K562 (cell line): ENCODE measurements at regions not wholly inside any gene's neighbourhood (a gene's known extent, or its start where the extent isn't known, plus 50 kb on each side); places are given as distances from the start of the nearest gene placed in this dataset.

ENCODE experiments used
- BRD9 ChIP-seq: fragments of 450-650 bp; IDR thresholded peaks from 2 replicates; pipeline ENCODE4 v1.6.1; 2018; ENCODE audit warnings: low read depth; ENCODE audit not compliant: partially characterized antibody
- CBX1 ChIP-seq: sonication (generic); IDR thresholded peaks from 2 replicates; pipeline ENCODE4 v1.6.1; 2016; ENCODE audit warnings: antibody characterized with exemption, low read depth, mild to moderate bottlenecking
- CHD1 ChIP-seq: fragments of 200-600 bp; sonication (generic); IDR thresholded peaks from one replicate; pipeline ENCODE4 v1.6.1; 2012; ENCODE audit warnings: mild to moderate bottlenecking, moderate library complexity, low read length, inconsistent platforms
- COPS2 ChIP-seq: fragments of 450-650 bp; conservative IDR thresholded peaks from 2 replicates; pipeline ENCODE4 v1.6.1; 2016; ENCODE audit warnings: mild to moderate bottlenecking, moderate library complexity
- DACH1 ChIP-seq: fragments of 450-650 bp; IDR thresholded peaks from 2 replicates; pipeline ENCODE4 v1.6.1; 2018; ENCODE audit not compliant: partially characterized antibody
- KDM1A ChIP-seq, 2 experiments: fragments of 450-650 bp; IDR thresholded peaks; 2 replicates each; pipeline ENCODE4 v1.6.1; 2016; ENCODE audit warnings: mild to moderate bottlenecking in 2 of 2
- MEIS2 ChIP-seq: fragments of 450-650 bp; IDR thresholded peaks from 2 replicates; pipeline ENCODE4 v1.6.1; 2014; ENCODE audit warnings: mild to moderate bottlenecking; ENCODE audit not compliant: partially characterized antibody
- NFE2L1 ChIP-seq: fragments of 450-650 bp; IDR thresholded peaks from 2 replicates; pipeline ENCODE4 v1.6.1; 2016; ENCODE audit warnings: missing genetic modification characterization, low read depth, mild to moderate bottlenecking, missing compliant biosample characterization, moderate library complexity, borderline replicate concordance
- NFIX ChIP-seq: fragments of 250-450 bp; sonication (Bioruptor Pico); IDR thresholded peaks from 2 replicates; pipeline ENCODE4 v1.4.0; 2020; ENCODE audit warnings: low read depth, mild to moderate bottlenecking, moderate library complexity
- NFRKB ChIP-seq: fragments of 450-650 bp; IDR thresholded peaks from 2 replicates; pipeline ENCODE4 v1.6.1; 2016; ENCODE audit warnings: low read depth
- STAT5A ChIP-seq: IDR thresholded peaks from 2 replicates; pipeline ENCODE4 v1.6.1; 2012; ENCODE audit warnings: low read length, inconsistent platforms, borderline replicate concordance
- ZBTB11 ChIP-seq, 3 experiments: fragments of 200-800 bp in 1 of 3; fragments of 250-450 bp in 1 of 3; fragments of 450-650 bp in 1 of 3; sonication (Bioruptor Pico) in 1 of 3; sonication (Bioruptor generic) in 1 of 3; formaldehyde crosslinking in 1 of 3; IDR thresholded peaks; 2 replicates each; pipeline versions ENCODE4 v1.6.1 to v1.8.0; 2016 to 2022; ENCODE audit warnings: mild to moderate bottlenecking in 2 of 3, missing genetic modification characterization in 2 of 3, missing compliant biosample characterization in 1 of 3, moderate library complexity in 1 of 3
- ZKSCAN8 ChIP-seq: fragments of 200-800 bp; sonication (Bioruptor generic); IDR thresholded peaks from 2 replicates; pipeline ENCODE4 v1.6.1; 2016; ENCODE audit warnings: missing genetic modification characterization, missing compliant biosample characterization
- ZNF395 ChIP-seq: fragments of 200-800 bp; sonication (Bioruptor generic); IDR thresholded peaks from 2 replicates; pipeline ENCODE4 v1.6.1; 2017; ENCODE audit warnings: missing genetic modification characterization, missing compliant biosample characterization
- ZNF436 ChIP-seq: fragments of 250-450, 450-650 bp; sonication (Bioruptor Pico); formaldehyde crosslinking; IDR thresholded peaks from 2 replicates; pipeline ENCODE4 v1.7.0; 2020; ENCODE audit warnings: mild to moderate bottlenecking

- TF ChIP-seq NFIX (CRISPR knock-in tag) = no peak
- peak; percentile 95 for TF ChIP-seq ZKSCAN8 (CRISPR knock-in tag)
- TF ChIP-seq NFRKB = no peak
- no peak for TF ChIP-seq STAT5A
- peak in 1 of 3 experiments; percentile 84; a peak in 1 of 6 replicates for TF ChIP-seq ZBTB11 (CRISPR knock-in tag; IDR thresholded peaks at IDR 0.05)
- TF ChIP-seq KDM1A (IDR thresholded peaks at IDR 0.05) = peak; percentile 82 to 89
- peak; percentile 41; the same call in 1 of the 2 replicates for TF ChIP-seq CBX1
- peak; percentile 64 for TF ChIP-seq BRD9
- TF ChIP-seq DACH1 = peak; percentile 52
- no peak for TF ChIP-seq MEIS2
- TF ChIP-seq ZNF395 (CRISPR knock-in tag) = no peak
- no peak for TF ChIP-seq CHD1
- no peak for TF ChIP-seq COPS2
- no peak for TF ChIP-seq NFE2L1 (tag)
- TF ChIP-seq ZNF436 (CRISPR knock-in tag) = peak; percentile 88
These were observed 147.5 kb upstream of the GSE1 start (continued) for GRCh38 chr16:85465328-85466303.
